ENCODE measurements at regions not wholly inside any gene's neighbourhood (a gene's known extent, or its start where the extent isn't known, plus 50 kb on each side); places are given as distances from the start of the nearest gene placed in this dataset.

DNA sequence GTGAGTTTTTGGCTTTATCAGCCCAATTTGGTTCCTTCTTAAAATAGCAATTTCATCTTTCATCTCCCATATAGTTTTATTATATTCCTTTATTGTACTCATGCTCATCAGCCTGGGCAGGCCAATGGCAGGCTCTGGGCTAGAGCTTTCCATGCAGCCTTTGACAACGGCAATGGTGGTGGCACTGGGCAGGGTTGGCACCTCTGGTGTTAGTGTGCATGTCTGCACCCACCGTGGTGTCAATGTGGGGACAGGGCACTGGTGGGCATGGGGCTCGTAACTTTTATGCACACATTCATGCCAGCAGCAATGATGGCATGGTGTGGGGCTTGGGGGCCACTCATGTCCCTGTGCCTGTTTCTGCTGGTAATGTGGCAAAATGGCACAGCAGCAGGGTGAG, 1305.4 kb downstream of the DSC3 start:
- TF ChIP-seq, protein P1, sequence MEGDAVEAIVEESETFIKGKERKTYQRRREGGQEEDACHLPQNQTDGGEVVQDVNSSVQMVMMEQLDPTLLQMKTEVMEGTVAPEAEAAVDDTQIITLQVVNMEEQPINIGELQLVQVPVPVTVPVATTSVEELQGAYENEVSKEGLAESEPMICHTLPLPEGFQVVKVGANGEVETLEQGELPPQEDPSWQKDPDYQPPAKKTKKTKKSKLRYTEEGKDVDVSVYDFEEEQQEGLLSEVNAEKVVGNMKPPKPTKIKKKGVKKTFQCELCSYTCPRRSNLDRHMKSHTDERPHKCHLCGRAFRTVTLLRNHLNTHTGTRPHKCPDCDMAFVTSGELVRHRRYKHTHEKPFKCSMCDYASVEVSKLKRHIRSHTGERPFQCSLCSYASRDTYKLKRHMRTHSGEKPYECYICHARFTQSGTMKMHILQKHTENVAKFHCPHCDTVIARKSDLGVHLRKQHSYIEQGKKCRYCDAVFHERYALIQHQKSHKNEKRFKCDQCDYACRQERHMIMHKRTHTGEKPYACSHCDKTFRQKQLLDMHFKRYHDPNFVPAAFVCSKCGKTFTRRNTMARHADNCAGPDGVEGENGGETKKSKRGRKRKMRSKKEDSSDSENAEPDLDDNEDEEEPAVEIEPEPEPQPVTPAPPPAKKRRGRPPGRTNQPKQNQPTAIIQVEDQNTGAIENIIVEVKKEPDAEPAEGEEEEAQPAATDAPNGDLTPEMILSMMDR (tag by site-specific recombination; IDR thresholded peaks at IDR 0.05): no peak
- TF ChIP-seq YY1 (tag by site-specific recombination; IDR thresholded peaks at IDR 0.05) (no peak), ZNF184 (tag by site-specific recombination; IDR thresholded peaks at IDR 0.05) (no peak), TCF7L2 (IDR thresholded peaks at IDR 0.05; ENCODE audit: borderline replicate concordance, low read depth, low read length) (no peak), ZBTB21 (tag by site-specific recombination; IDR thresholded peaks at IDR 0.05) (no peak), ZNF133 (tag by site-specific recombination; IDR thresholded peaks at IDR 0.05) (no peak), GLI2 (tag by site-specific recombination; IDR thresholded peaks at IDR 0.05; ENCODE audit: borderline replicate concordance, low read depth) (no peak)
- TF ChIP-seq, protein P2, sequence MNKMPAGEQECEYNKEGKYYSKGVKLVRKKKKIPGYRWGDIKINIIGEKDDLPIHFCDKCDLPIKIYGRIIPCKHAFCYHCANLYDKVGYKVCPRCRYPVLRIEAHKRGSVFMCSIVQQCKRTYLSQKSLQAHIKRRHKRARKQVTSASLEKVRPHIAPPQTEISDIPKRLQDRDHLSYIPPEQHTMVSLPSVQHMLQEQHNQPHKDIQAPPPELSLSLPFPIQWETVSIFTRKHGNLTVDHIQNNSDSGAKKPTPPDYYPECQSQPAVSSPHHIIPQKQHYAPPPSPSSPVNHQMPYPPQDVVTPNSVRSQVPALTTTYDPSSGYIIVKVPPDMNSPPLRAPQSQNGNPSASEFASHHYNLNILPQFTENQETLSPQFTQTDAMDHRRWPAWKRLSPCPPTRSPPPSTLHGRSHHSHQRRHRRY (tag by site-specific recombination; IDR thresholded peaks at IDR 0.05): no peak
- TF ChIP-seq, protein P3, sequence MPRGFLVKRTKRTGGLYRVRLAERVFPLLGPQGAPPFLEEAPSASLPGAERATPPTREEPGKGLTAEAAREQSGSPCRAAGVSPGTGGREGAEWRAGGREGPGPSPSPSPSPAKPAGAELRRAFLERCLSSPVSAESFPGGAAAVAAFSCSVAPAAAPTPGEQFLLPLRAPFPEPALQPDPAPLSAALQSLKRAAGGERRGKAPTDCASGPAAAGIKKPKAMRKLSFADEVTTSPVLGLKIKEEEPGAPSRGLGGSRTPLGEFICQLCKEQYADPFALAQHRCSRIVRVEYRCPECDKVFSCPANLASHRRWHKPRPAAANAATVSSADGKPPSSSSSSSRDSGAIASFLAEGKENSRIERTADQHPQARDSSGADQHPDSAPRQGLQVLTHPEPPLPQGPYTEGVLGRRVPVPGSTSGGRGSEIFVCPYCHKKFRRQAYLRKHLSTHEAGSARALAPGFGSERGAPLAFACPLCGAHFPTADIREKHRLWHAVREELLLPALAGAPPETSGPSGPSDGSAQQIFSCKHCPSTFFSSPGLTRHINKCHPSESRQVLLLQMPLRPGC (tag by site-specific recombination; IDR thresholded peaks at IDR 0.05): no peak
